HUES6 (cell line): ENCODE measurements at regions not wholly inside any gene's neighbourhood (a gene's known extent, or its start where the extent isn't known, plus 50 kb on each side); places are given as distances from the start of the nearest gene placed in this dataset.

Experiments
- H3K27ac ChIP-seq: 2 replicates; pipeline ENCODE4 v1.7.0; 2013; ENCODE audit warnings: low read depth, mild to moderate bottlenecking, low read length, inconsistent platforms
- H3K27me3 ChIP-seq: 2 replicates; pipeline ENCODE4 v1.6.1; 2013; ENCODE audit warnings: low read length; ENCODE audit not compliant: control insufficient read depth, insufficient read depth
- H3K36me3 ChIP-seq: 2 replicates; pipeline ENCODE4 v1.6.1; 2013; ENCODE audit warnings: low read length; ENCODE audit not compliant: control insufficient read depth, insufficient read depth
- H3K4me1 ChIP-seq: 2 replicates; pipeline ENCODE4 v1.6.1; 2013; ENCODE audit warnings: low read length; ENCODE audit not compliant: control insufficient read depth, insufficient read depth
- H3K4me3 ChIP-seq: 2 replicates; pipeline ENCODE4 v1.5.1; 2013; ENCODE audit warnings: low read depth, low read length
- H3K9ac ChIP-seq: one replicate; pipeline ENCODE4 v1.6.1; 2013; ENCODE audit warnings: mild to moderate bottlenecking, low read length
- H3K9me3 ChIP-seq: 2 replicates; pipeline ENCODE4 v1.6.1; 2013; ENCODE audit warnings: low read depth, low read length; ENCODE audit not compliant: control insufficient read depth, insufficient read depth

DNA sequence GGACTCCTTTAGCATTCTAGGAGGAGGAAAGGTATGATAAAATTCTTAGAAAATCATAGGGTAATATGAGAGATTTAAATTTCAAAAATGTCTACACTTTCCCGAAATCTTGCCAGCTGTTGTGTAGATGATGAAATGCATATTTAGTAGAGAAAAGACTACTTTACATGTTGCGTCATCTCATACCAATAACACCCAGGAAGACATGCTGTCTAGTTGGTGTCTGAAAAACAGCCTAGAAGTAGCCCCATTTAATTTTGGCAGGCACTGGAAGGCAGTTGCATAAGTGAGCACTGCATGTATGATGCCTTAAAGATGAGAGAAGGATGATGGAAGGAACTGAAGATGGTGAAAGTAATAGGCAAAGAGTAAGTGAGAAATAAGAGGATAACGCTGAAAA lies 310.5 kb upstream of the TPM1 start:
- H3K4me1 ChIP-seq = peaks cover 12% of the 10 kb centered on the region
- H3K9ac ChIP-seq = no peak overlapping the region
- peaks cover 8% of the 10 kb centered on the region; the same call in 1 of the 2 replicates for H3K9me3 ChIP-seq
- H3K27ac ChIP-seq = no peak overlapping the region
- H3K36me3 ChIP-seq = 0 out of 2 replicates have a peak, but pooled peaks cover 3% of the 10 kb centered on the region
- H3K27me3 ChIP-seq = no peaks in the 10 kb centered on the region
- H3K4me3 ChIP-seq = no peak overlapping the region

DNA sequence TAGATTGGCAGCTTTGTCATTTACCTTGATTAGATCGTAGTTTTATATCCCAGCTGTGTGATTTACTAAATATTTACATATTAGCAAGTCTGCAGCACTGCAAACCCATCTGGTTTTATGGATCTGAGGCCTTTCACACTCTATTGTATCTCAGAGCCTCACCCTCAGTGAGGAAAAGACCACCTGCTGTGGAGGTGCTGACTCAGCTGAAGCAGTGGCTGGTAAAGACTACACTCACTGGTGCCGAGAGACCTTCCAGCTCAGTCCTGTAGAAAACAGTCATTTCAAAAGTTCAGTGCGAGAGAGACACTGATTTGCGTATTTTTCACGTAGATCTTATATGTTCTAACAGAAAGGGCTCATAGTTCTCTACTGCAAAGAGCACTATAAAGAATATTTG lies 307.8 kb upstream of the TPM1 start:
- Histone ChIP-seq H3K9me3 (peaks cover 8% of the 10 kb centered on the region; the same call in 1 of the 2 replicates), H3K9ac (no peak overlapping the region), H3K4me1 (peaks cover 12% of the 10 kb centered on the region), H3K36me3 (peaks cover 10% of the 10 kb centered on the region; the same call in 1 of the 2 replicates), H3K27me3 (no peaks in the 10 kb centered on the region), H3K4me3 (no peak overlapping the region; the same call in 1 of the 2 replicates), H3K27ac (0 out of 2 replicates have a peak overlapping the region, but pooled peaks have one; percentile 10)

DNA sequence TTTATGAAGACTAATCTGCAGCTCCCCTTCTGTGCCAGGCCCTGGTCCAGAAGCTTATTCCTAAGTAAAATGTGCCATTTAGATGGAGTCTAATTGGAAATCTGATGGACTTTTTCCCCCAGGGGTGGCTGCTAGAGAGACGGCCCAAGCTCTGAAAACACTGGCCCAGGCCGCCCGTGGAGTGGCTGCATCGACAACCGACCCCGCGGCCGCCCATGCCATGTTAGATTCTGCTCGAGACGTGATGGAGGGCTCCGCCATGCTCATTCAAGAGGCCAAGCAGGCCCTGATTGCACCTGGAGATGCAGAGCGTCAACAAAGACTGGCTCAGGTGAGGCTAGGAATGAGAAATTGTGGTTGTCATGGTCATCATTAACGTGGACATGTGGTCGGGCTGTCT lies 305.8 kb upstream of the TPM1 start:
- H3K36me3 ChIP-seq = peaks cover 10% of the 10 kb centered on the region; the same call in 1 of the 2 replicates
- H3K4me3 ChIP-seq = no peak overlapping the region
- no peaks in the 10 kb centered on the region for H3K9me3 ChIP-seq
- H3K4me1 ChIP-seq = peaks cover 12% of the 10 kb centered on the region
- H3K9ac ChIP-seq = no peak overlapping the region
- no peaks in the 10 kb centered on the region for H3K27me3 ChIP-seq
- H3K27ac ChIP-seq = no peak overlapping the region

DNA sequence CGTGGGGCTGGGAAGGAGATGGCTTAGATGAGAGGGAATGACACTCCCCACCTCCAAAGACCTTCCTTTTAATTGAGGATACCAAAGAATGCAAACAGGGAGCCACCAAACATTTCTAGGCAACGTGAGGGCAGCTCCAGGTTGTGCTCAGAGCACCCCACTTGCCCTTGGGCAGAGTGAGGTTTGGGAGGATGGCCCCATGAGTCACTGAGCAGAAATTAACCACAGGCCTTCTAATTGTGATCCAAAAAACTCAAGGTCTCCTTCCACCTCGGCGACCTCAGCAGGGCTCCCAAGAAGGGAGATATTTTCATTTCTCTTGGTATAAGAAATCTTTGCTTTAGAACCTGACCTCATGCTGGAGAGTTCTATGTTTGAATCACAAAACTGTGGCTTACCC lies 305.0 kb upstream of the TPM1 start:
- Histone ChIP-seq H3K4me1 (peaks cover 18% of the 10 kb centered on the region), H3K9me3 (no peaks in the 10 kb centered on the region), H3K27me3 (no peaks in the 10 kb centered on the region), H3K27ac (no peak overlapping the region), H3K36me3 (peaks cover 10% of the 10 kb centered on the region; the same call in 1 of the 2 replicates), H3K9ac (no peak overlapping the region), H3K4me3 (no peak overlapping the region)

DNA sequence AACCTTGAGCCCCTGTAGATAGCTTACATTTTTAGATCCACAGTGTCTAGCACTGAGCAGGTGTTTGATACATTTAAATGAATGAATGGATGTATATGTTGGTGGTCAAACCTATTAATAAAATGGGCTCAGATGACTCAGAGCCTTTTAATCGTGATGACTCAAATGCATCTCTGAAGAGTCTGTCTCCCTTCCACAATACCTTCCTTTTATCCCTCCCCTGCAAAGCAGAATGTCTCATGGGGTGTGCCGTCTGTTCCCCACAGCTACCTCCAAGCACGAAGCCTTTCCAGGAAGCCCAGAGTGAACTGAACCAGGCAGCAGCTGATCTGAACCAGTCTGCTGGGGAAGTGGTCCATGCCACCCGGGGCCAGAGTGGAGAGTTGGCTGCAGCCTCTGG lies 303.5 kb upstream of the TPM1 start:
- H3K4me3 ChIP-seq = no peak overlapping the region
- no peaks in the 10 kb centered on the region for H3K27me3 ChIP-seq
- peaks cover 22% of the 10 kb centered on the region for H3K4me1 ChIP-seq
- peaks cover 10% of the 10 kb centered on the region; the same call in 1 of the 2 replicates for H3K36me3 ChIP-seq
- H3K27ac ChIP-seq = no peak overlapping the region
- no peaks in the 10 kb centered on the region for H3K9me3 ChIP-seq
- H3K9ac ChIP-seq = no peak overlapping the region

DNA sequence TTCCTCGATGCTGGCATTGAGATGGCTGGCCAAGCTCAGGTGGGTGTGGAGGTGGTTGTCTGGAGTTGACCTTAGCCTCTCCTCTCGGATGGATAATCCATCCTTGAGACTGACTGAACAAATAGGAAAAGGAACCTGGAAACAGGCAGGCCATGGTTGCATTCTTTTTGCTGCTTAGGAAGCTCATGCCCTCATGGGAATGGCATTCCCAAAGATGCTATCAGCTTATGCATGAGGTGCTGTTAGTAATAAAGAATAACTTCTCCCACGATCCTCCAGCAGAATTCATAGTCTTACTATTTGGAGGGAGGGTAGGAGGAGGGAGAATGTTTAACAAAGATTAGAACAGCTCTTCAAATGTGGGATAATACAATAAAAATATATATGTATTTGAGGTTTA lies 303.0 kb upstream of the TPM1 start:
- no peak overlapping the region for H3K27ac ChIP-seq
- no peaks in the 10 kb centered on the region for H3K9me3 ChIP-seq
- H3K9ac ChIP-seq = no peak overlapping the region
- H3K4me3 ChIP-seq = no peak overlapping the region
- peaks cover 17% of the 10 kb centered on the region for H3K4me1 ChIP-seq
- H3K36me3 ChIP-seq = peaks cover 10% of the 10 kb centered on the region; the same call in 1 of the 2 replicates
- H3K27me3 ChIP-seq = no peaks in the 10 kb centered on the region

DNA sequence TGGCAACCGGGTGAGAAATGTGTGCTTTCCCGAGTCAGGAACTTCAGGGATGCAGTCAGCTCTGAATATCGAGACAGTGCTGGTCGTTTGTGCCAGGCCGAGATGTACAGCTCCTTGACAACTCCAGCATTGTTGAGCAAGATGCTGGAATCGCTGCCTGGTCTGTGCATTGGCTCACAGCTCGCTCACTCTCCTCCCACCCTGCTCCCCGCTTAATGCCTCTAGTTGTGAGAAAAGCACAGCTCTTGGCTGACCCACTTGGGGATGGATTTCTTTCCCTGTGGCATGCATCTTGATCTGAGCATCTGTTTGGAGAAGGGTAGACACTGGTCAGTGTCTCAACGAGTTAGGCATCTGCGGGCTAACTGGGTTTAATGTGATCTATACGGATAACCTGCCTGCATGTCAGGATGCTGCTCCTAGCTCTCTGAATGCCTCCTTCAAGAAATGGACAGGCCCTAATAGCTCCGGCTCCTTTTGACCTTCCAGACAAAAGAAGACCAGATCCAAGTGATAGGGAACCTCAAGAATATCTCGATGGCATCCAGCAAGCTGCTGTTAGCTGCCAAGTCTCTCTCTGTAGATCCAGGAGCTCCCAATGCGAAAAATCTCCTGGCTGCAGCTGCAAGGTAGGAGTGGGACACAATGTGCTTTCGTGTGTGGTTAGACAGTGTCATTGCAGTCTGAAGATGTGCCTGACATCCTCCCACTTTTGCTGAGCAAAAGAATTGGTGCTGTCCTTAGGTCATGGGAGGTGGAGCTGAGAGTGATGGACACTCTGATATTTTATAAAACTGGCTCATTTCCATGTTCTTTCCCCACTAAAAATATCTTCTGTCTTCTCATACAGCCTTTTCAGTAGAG lies 302.2 kb upstream of the TPM1 start:
- Histone ChIP-seq H3K9ac (no peak overlapping the region), H3K4me1 (peaks cover 10% of the 10 kb centered on the region; the same call in 1 of the 2 replicates), H3K27me3 (no peaks in the 10 kb centered on the region), H3K27ac (no peak overlapping the region), H3K36me3 (peaks cover 10% of the 10 kb centered on the region; the same call in 1 of the 2 replicates), H3K4me3 (no peak overlapping the region), H3K9me3 (no peaks in the 10 kb centered on the region)

DNA sequence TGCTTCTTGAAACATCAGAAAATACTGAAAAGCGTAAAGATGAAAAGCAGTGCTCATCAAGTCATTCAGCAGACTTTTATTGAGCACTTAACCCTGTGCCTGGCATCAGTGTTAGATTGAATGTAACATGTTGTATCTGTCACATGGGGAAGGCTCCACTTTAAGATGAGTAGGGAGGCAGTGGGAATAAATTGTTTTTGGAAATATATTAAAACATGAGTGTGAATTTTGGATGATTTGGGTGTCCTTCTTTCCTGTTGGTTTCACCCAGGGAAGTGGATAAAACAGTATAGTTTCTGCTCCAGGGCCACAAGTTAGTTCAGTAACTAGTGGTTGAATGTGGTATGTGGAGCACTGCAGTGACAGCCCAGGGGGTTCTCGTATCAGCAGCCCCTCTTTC lies 301.4 kb upstream of the TPM1 start:
- H3K9me3 ChIP-seq = no peaks in the 10 kb centered on the region
- H3K4me3 ChIP-seq = no peak overlapping the region
- H3K9ac ChIP-seq = no peak overlapping the region
- no peaks in the 10 kb centered on the region for H3K27me3 ChIP-seq
- H3K27ac ChIP-seq = no peak overlapping the region
- peaks cover 10% of the 10 kb centered on the region; the same call in 1 of the 2 replicates for H3K36me3 ChIP-seq
- peaks cover 10% of the 10 kb centered on the region; the same call in 1 of the 2 replicates for H3K4me1 ChIP-seq

DNA sequence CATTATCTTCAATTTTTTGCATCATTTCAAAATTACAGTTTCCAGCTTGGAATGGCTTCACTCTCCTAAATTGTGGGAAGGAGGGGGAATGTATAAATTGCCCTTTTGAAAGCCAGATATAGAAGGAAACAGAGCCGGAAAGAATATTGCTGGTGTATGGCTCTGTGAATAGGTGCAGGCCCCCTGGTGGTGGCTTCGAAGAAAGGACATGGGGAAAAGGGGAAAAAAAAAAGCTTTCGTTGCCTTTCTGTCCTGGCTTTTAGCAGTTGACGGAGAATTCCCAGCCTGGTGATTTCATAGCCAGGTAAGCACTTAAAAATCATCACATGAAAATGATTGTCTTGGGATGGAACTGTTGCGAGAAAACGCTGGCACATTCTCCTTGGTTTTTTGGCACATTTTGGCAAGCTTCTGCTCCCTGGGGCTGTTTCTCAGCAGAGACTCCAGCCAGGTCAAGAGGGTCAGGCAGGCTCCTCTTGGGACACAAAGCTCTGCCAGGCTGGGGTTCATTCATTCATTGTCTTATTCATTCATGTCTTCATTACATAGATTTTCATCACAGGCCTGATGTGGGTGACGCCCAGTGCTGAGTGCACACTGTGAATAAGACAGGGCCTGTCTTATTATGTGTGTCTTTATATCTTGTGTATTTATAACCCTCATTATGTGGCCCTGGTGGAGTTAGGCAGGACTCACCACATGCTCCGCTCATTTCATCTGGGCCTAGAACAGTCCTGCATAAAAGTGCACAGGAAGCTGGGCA lies 300.0 kb upstream of the TPM1 start:
- Histone ChIP-seq H3K4me3 (no peak overlapping the region), H3K36me3 (peaks cover 5% of the 10 kb centered on the region; the same call in 1 of the 2 replicates), H3K4me1 (peaks cover 10% of the 10 kb centered on the region; the same call in 1 of the 2 replicates), H3K27me3 (no peaks in the 10 kb centered on the region), H3K9ac (no peak overlapping the region), H3K9me3 (no peaks in the 10 kb centered on the region), H3K27ac (no peak overlapping the region)

DNA sequence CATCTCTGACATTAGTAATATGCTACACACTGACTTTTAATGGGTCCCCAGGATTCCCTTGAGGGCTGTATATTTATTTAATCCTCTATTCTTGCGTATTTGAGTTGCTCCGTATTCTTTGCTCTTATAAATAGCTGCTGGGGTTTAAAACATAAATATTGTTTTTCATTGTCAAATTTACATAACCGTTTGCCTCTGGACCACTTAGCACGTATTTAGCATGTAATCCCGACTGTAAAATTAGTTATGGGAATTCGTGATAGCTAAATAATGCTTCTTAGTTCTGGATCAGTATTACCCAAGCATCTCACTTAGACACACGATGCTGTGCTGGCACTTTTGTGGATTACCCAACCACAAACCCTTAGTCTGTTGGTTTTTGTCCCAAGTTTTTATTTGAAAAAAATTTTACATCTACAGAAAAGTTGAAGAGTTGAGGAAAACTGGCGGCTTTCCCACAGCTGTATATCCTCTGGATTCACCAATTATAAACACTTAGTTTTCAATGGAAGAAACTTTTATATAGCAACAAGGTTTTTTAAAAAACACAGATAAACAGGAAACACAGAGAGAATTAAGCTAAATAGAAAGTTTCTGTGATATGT lies 296.8 kb upstream of the TPM1 start:
- H3K9ac ChIP-seq = no peak overlapping the region

More for the DNA sequence above, 296.8 kb upstream of the TPM1 start:
- peaks cover 32% of the 10 kb centered on the region for H3K4me1 ChIP-seq
- no peaks in the 10 kb centered on the region for H3K27me3 ChIP-seq
- H3K9me3 ChIP-seq = no peaks in the 10 kb centered on the region
- H3K36me3 ChIP-seq = no peaks in the 10 kb centered on the region
- no peak overlapping the region for H3K27ac ChIP-seq
- H3K4me3 ChIP-seq = no peak overlapping the region
